Activated CD8-positive, alpha-beta memory T cell treated with anti-CD3 and anti-CD28 coated beads for 1 hour (primary cell): ENCODE measurements at regions not wholly inside any gene's neighbourhood (a gene's known extent, or its start where the extent isn't known, plus 50 kb on each side); places are given as distances from the start of the nearest gene placed in this dataset.

Source experiments
- DNase-seq, 2 donors: peaks; one replicate each; pipeline ENCODE4 v3.0.0-alpha.2; 2020; ENCODE audit warnings: low read depth in 1 of 2; ENCODE audit errors: extremely low read depth in 1 of 2

DNA sequence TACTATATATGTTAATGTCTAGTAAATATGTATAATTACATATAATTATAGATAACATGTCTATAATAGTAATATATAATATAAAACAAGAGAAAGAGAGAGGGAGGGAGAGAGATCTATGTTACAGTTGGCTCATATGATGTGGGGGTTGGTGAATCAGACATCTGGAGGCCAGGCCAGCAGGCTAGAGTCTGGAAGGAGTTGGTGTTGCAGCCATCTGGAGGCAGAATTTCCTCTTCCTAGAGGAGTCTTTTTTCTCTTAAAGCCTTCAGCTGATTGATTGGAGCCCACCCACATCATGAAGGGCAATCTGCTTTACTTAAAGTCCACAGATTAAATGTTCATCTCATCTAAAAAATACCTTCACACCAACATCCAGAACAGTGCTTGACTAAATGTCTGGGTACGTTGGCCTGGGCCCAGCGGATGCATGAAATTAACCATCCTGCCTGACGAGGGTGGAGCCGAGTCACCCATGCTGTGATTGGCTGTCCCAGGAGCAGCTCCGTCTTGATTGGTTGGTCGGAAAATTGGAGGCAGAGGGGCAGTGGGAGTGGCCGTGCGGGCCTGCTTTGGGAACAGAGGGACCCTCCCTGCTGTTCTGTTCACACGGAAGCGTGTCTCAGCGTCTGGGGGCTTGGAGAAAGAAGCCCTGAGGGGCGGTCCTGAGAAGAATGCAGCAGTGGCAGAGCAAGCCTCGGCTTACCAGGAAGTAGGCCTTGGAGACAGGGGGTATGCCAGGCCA lies 392.4 kb downstream of the QKI start:
- DNase-seq, result no peak

DNA sequence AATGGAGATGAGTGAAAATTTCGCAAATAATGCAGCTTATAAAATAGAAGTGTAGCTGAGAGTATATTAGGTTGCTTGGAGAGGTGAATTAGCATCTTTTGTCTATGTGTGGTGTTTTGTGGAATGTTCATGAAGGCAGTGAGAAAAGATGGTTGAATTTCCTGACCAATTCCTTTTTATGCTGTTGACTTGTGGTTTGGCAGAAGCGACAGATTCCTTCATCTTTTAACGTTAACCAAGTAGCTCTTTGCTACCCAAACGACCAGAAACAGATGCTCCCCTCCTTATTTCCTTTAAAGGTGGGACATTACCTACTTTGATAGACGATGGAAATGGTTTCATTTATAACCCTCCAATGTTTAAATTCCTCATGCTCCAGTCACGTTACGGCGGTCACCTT lies 390.5 kb downstream of the QKI start:
- no peak for DNase-seq

DNA sequence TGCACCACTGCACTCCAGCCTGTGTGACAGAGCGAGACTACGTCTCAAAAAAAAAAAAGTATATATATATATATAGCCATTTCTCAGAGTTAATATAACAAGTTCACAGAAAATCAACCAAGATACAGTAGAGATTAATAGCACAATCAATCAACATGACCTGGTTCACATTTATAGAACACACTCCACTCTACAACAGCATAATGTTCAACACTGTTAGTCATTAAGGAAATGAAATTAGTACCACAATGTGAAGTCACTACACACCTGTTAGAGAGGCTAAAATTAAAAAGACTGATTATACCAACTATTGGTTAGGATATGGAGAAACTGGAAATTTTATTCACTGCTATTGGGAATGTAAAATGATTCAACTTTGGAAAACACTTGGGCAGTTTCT lies 387.7 kb downstream of the QKI start:
- no peak for DNase-seq

DNA sequence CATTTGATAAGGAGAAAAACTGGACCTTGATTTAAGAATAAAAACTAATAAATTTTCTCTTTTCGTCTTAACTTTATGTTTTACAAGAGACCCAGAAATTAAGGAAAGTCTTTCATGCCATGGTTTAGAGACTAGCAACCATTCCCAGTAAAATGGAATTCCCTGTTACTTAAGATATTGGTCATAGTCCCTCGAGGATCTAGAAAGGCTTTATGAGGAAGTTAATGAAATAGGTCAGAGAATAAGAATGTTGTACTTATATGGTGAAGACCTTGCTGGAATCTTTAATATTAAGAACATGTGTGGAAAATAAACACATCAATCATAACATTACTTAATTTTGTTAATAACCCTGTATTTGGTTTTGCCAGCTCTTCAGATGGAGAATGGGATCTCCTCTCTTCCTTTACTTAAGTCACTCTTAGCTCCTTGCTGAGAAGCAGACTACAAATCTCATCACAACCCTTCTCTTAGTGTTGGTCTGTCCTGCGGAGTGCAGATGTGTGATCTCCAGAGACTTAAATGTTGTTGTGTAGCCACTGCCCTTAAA lies 382.9 kb downstream of the QKI start:
- no peak for DNase-seq

DNA sequence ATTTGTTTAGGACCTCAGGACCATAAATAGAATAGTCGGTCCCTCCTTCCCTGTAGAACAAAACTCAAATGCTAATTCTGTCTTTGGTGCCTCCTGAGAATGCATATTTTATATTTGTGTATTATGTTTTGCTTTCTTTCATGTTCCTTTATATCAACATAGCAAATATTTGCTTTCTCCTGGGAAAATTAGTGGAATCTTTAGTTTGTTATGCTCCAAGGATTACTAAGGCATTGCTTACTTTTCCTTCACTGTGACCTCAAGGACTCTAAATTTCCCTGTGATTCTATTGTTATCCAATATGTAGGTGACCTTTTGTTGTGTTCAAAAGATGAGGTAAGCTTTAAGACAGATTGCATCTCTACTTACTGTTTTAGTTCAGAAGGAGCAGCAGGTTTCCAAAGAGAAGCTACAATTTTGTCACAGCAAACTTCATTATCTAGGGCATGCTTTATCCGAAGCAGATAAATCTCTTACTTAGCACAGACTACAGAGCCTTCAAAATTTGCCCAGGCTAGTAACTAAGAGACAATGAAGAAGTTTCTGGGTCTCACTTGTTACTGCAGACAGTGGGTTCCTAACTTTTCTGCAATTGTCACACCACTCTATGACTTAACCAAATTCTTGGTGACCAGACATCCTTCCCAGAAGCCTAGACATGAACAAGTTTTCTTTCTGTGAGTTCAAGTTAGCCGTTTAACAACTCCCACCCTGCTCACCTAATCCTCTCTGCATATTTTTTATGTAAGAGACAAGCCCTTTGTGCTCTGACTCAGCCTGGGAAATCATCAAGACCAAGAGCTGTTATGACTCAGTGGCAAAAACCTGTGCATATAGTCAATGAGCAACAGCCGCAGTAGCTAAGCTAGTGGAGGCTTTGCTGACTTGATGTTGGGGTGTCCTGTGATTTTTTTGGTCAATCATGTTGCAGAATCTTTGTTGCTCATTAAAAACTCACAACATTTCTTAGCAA lies 378.8 kb downstream of the QKI start:
- DNase-seq, result no peak

DNA sequence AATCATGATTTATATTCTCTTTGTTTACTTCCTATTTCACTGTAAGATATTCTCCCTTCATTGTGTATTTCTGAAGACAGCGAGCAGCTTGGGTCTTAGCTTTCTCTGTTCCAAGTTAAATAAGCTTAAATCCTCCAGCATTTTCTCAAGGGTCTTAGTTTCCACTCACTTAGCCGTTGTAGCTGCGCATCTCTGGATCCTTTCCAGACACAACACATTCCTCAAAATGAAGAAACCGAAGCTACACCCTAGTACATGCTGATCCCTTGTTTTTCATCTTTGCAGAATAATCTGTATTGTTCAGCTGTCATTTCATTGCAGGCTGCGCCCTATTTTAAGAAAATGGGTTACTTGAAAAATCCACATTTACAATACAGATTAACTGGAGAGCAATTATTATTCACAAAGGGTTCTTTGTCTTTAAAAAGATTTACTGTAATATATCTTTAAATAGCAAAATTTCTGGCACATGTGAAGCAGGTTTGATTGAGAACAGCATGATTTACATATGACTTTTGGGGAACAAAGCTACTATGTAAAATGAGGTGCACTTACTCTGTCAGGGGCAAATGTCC lies 375.8 kb downstream of the QKI start:
- no peak for DNase-seq

DNA sequence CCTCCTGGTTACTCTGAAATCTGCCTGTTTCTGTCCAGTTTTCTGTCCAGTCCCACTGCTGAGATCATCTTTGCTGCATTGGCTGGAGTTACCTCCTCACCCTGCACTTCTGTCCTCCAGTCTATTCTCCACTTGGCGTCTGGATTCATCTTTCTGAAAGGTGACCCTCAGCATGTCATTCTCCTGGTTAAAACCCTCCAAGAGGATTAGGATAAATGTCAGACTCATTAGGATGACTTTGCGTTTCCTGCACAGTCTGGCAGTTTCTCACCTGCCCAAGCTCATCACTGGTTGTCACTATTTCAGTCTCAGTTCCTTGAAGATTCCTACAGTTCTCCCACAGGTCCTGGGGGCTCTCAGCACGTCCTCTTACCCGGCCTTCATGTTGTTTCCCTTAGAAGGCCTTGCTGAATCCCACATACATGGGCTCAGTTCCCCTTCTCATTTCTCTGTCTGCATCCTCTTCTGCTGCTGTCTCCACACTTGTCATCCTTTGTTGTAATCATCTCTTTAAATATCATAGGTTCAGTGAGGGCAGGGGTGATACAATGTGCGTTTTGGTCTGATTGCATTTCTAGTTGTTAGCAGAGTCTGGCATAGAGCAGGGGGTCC lies 374.8 kb downstream of the QKI start:
- DNase-seq, result no peak

DNA sequence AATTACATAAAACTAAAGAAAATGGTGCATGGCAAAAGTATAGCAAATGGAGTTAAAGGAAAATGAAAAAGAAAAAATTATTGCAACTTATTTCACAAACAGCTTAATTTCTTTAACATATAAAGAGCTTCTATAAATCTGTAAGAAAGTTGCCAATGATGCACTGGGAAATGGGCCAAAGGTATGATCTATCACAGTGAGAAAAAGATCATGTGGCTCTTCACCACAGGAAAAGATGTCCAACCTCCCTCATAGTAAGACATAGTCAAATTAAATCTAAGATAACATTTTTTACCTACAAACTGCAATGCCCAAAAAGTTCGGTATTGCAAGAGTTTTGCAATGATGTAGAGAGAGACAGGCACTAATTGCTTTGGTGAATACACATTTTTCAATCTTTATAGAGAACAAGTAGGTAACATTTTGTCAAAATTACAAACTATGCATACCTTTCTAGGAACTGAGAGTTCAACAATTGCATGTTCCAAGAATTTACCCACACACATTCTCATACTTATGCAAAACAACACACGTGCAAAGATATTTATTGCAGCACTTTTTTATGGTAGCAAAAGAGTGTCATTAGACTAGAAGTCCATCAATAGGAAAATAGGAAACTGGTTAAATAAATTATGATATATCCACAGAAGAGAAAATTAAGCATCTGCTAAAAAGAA lies 372.6 kb downstream of the QKI start:
- DNase-seq, result no peak

DNA sequence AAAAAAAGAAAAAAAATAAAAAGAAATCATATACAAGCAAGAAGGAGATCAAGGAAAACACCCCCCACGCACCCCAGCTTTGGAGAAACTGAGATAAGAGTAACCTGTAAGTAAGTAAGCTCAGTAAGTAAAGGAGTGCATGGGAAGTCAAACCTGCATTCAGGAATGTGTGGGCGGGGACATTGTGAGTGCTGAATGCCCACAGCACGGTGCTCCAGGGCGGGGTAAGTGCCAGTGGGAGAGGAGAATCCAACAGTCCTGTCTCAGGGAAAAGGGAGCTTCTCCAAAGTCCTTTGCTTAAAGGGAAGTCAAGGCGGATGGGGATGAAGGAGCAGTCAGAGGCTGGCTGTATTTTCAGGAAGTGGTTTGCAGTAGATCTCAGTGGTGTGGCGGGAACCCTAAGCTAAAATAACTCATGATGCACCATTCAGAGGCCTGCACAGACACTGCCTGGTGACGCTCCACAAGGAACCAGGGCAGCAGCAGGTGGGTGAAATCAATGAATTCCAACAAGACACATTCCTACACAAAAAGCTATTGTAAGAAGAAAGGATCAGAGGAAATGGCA lies 368.0 kb downstream of the QKI start:
- no peak for DNase-seq

DNA sequence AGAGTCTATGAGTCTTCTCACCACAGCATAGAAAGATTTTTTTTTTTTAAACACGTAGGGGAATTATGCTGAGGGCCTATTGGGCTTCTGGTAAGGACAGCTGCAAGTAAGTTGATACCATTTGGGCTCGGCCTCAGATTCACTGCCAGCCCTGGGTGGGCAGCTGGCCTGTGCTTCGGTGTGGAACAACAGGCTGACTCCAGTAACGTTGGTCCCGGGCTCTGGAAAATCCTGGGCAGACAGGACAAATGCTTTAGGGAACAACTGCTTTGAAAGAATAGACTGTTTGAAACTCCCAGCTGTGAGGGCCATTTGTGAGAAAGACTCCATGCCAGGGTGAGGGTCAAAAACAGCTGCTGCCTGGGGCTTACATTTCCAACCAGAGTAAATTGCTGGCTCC lies 366.5 kb downstream of the QKI start:
- no peak for DNase-seq

DNA sequence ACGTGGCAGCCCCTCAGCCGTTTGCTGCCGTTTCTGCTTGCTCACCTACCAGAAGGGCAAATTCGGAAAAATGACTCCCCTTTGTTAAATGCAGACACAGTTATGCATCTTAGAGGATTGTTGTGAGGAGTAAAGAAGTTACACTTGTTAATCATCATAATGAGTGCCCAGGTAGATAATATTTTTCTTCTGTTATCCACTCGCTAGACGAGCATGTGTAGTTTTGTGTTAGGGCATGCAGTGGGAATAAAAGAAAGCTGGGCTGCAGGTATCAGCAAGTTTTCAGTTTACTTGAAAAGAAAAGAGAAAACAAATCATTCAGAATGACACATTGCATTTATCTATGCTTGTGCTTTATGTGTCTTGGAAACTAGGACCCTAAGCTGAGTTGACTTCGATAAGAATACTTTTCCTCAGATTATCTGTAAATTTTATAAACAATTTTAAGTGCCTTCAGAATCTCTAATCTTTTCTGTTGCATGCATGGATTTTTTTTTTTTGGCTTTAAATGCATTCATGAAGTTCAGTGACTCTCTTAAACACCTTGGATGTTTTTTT lies 365.3 kb downstream of the QKI start:
- no peak for DNase-seq

DNA sequence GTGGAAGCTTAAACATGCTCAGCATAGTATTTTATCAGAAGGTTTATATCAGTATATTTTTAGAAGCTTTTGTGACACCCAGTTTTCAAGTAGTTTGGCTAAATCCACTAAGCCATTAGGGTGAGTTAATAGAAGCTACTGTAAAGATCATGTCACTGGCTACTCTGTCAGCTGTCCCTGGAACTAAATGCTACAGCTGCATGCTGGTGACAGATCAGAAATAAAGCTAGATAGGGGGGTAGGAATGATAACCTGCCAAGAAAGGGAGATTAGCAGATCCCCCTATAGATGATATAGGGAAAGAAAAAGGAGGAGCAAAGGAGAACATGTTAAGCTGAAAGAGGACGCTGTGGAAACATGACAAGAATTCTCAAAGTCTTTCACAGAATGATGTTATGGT lies 363.2 kb downstream of the QKI start:
- no peak for DNase-seq

DNA sequence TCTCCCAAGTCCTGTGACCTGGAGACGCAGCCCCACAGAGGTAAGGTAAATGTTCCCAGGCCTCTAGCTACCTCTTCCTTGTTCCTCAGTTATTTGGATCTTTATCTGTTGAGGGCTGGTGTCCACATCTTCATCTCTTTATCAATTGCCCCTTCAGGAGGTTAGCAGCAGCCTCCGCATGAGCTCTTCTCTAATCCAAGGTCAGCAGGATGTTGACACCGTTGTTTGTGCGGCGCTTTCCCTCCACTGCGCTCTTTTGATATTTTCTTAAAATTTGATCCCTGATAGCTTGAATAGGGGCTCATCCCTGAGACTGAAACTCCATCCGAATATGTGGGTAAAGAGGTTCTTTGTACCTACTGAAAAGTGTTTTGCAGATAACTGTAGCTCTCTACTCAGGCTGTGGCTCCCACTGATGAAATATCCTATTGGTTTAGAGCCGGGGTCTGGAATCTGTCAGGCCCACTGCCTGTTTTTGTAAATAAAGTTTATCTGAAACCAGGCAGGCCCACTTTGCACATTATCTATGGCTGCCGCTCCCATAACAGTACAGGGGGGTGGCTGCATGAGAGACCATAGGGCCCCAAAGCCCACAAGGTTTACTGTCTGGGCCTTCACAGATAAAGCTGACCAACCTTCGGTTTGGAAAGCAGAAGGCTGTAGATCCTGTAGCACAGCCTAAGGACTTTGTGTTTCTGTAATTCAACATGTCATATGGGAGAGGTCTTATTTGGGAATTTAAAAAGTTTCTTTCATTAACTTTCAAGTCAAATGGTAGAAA lies 362.6 kb downstream of the QKI start:
- no peak for DNase-seq

DNA sequence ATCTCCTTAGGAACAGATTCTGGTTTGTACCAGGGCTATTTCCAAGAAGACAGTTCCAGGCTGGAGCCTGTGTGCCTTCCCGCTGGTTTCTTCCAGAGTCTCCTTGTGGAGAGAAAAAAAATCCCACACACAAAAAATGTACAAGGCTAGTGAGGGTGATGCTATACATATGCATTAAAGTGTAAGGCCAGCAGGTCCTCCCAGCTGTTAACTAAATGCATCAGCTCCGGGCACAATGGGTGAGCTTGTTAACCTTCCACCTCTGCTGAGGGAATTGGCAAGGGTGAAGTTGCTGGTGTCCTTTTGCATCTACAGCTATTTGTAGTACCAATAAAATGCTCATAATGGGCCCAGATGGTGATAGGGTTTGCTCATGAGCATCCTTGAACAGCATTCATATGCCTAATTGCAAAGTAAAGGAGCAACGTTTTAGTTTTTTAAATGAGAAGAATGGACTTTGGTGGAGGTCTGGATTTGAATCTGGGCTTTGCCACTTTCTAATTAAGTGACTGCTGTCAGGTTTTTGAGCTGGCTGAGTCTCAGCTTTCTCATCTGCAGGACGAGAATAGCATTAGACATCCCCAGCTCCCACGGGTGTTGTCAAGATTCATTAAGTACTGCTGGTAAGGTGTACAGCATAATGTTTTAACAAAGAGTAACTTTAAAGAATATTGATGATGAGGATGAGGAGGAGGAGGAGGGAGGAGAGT lies 361.8 kb downstream of the QKI start:
- DNase-seq, result no peak

DNA sequence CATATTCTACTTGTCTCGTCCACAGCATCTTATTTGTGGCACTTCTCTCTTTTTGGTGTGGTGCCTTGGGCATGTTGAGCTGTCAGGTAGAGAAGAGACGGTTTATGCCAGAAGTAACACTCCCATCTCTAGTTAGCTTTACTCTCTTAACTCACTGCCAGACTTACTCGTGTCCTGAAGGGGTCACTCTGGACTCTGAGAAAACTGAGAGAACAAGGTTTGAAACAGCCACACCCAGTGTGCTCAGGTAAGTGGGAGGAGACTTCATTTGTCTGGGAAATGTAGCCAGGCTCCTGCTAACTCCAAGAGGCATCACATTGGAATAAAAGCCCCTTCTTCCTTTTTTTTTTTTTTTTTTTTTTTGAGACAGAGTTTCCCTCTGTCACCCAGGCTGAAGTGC lies 360.8 kb downstream of the QKI start:
- DNase-seq, result no peak

DNA sequence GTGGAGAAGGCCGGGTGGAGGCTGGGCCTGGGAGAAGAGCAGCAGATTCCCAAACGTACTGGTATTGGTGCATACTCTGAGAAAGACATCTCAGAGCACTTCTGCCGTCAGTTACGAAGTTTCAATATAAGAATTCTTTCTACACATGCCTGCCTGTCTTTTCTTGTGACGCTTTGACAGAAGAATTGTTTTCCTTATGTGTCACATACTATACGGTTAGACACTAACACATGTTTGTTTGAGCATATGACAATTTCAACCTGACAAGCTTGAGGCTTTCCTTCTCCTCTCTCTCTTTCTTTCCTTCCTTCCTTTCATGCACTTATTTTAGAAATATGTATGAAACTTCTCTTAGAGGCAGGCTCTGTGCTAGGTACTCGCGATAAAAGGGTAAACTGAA lies 360.0 kb downstream of the QKI start:
- DNase-seq, result no peak

DNA sequence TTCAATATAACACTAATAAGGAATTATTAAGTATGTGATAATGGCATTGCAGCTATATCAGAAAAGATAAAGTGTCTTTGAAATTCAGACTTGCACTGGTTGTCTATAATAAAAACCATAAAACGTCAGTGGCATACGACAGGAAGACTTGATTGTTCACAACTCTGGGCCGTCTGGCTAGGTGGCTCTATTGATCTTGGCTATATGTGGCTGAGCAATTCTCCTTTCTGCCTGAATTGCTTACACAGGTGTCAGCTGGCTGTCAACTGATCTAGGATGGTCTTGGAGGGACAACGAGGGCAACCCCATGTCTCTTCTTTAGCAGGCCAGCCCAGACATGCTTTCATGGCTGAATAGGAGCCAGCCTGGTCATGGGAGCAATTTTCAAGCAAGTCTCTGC lies 359.1 kb downstream of the QKI start:
- no peak for DNase-seq

DNA sequence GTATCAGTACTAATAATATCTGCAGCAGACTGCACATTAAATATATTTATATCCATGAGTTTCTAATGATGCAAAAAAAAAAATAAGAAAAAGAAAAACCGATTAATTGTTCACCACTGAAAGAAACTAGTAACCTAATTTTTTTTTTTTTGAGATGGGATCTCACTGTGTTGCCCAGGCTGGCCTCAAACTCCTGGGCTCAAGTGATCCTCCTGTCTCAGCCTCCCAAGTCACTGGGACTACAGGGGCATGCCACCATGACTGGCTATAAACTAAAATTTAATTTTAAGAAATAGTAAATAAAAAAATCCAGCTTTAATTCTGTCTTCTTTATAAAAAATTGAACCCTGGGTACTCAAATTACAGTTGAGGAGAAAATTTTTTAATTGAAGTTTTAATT lies 358.2 kb downstream of the QKI start:
- DNase-seq, result no peak

DNA sequence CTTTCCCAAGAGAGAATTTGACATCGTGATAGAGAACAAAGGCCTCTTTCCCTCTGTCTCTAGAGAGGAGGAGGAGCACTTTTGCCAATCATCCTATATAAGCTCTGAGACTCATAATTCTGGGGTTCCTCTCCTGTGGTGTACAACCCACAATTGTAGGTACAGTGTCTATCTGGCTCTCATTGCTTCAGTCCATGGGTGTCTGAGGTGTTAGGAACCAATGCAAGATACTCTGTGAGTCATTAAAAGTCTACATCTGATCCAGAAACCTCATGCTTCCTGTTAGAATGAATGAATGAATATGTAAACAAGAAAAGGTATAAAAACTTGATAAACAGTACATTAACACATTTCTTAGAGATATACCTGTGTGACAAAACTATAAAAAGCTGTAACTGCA lies 356.7 kb downstream of the QKI start:
- DNase-seq, result no peak
